Natural killer cell (primary cell): ENCODE measurements at regions not wholly inside any gene's neighbourhood (a gene's known extent, or its start where the extent isn't known, plus 50 kb on each side); places are given as distances from the start of the nearest gene placed in this dataset.

Source experiments
- ATAC-seq, 3 donors: fragments of 150-1000 bp in 2 of 3; fragments of 200-7000 bp in 1 of 3; cut with Tn5 transposase; 1 replicate in 1 of 3; 2 replicates in 2 of 3; pipeline ENCODE4 v1.10.0; 2021; ENCODE audit warnings: mild to moderate bottlenecking in 2 of 3, moderate library complexity in 2 of 3
- DNase-seq, 2 donors: peaks; one replicate each; pipeline versions ENCODE4 v3.0.0 to v3.0.0-alpha.2; 2013 to 2021; ENCODE audit warnings: mixed read lengths in 1 of 2
- H3K27ac ChIP-seq: one replicate; pipeline ENCODE4 v1.5.1; 2013; ENCODE audit warnings: mild to moderate bottlenecking, low read length
- H3K27me3 ChIP-seq: one replicate; pipeline ENCODE4 v1.6.1; 2013; ENCODE audit warnings: low read length; ENCODE audit not compliant: control insufficient read depth, insufficient read depth
- H3K36me3 ChIP-seq: one replicate; pipeline ENCODE4 v1.6.1; 2013; ENCODE audit warnings: low read length; ENCODE audit not compliant: control insufficient read depth, insufficient read depth
- H3K4me1 ChIP-seq: one replicate; pipeline ENCODE4 v1.6.1; 2013; ENCODE audit warnings: low read length; ENCODE audit not compliant: control insufficient read depth, insufficient read depth
- H3K4me3 ChIP-seq: one replicate; pipeline ENCODE4 v1.5.1; 2013; ENCODE audit warnings: low read length
- H3K9me3 ChIP-seq: one replicate; pipeline ENCODE4 v1.6.1; 2013; ENCODE audit warnings: low read length; ENCODE audit not compliant: control insufficient read depth, insufficient read depth
- H3K27ac Mint-ChIP-seq, 2 donors: one replicate each; pipeline ENCODE4 v1.8.0; 2022; ENCODE audit warnings: mild to moderate bottlenecking in 2 of 2, mixed read lengths in 2 of 2, moderate library complexity in 1 of 2
- H3K27me3 Mint-ChIP-seq, 2 donors: one replicate each; pipeline ENCODE4 v1.8.0; 2022; ENCODE audit warnings: low read depth in 2 of 2, mixed read lengths in 2 of 2
- H3K36me3 Mint-ChIP-seq: one replicate; pipeline ENCODE4 v1.8.0; 2022; ENCODE audit warnings: mixed read lengths
- H3K4me1 Mint-ChIP-seq, 2 donors: one replicate each; pipeline ENCODE4 v1.8.0; 2022; ENCODE audit warnings: mixed read lengths in 2 of 2
- H3K4me3 Mint-ChIP-seq: one replicate; pipeline ENCODE4 v1.8.0; 2022; ENCODE audit warnings: mild to moderate bottlenecking, moderate library complexity, mixed read lengths
- H3K9me3 Mint-ChIP-seq, 2 donors: one replicate each; pipeline ENCODE4 v1.8.0; 2022; ENCODE audit warnings: mixed read lengths in 2 of 2
- CTCF ChIP-seq: fragments of 200-600 bp; IDR thresholded peaks from one replicate; pipeline ENCODE4 v1.8.0; 2022; ENCODE audit warnings: antibody characterized with exemption
- WGBS: methylation state at CpG from one replicate; pipeline ENCODE4 v1.1.7; 2013; ENCODE audit warnings: missing lambda C conversion rate; ENCODE audit not compliant: insufficient coverage; 5-methylcytosine and 5-hydroxymethylcytosine counted together
- intact Hi-C: fragments of 100-400 bp; cut with micrococcal nuclease; formaldehyde crosslinking; loops from one replicate; pipeline ENCODE4 v1.14.2; 2022

GRCh38 chr2:71962911-71963694 is 184.6 kb downstream of the CYP26B1 start:
- Histone ChIP-seq H3K4me3 (no peak overlapping the region), H3K4me1 (no peaks in the 10 kb centered on the region), H3K36me3 (no peaks in the 10 kb centered on the region), H3K9me3 (no peaks in the 10 kb centered on the region), H3K27ac (no peak overlapping the region), H3K27me3 (no peaks in the 10 kb centered on the region)
- peaks cover 0 to 2% of the 10 kb centered on the region in 2 donors for H3K9me3 Mint-ChIP-seq
- TF ChIP-seq CTCF = no peak
- DNase-seq (no peak), ATAC-seq (no peak)
- no peaks in the 10 kb centered on the region for H3K36me3 Mint-ChIP-seq
- intact Hi-C loops = no loop called here
- 51% methylated on average over 10 of the region's 10 CpGs for WGBS
- no peak overlapping the region for H3K4me3 Mint-ChIP-seq
- no peaks in the 10 kb centered on the region for H3K4me1 Mint-ChIP-seq
- no peak overlapping the region for H3K27ac Mint-ChIP-seq
- peaks cover 0 to 2% of the 10 kb centered on the region in 2 donors for H3K27me3 Mint-ChIP-seq

- no peaks in the 10 kb centered on the region for H3K27me3 ChIP-seq
- ATAC-seq = no peak
- intact Hi-C loops = no loop called here
- no peaks in the 10 kb centered on the region for H3K4me1 ChIP-seq
- no peaks in the 10 kb centered on the region for H3K9me3 ChIP-seq
- no peak for TF ChIP-seq CTCF
- WGBS = 66% methylated on average over 2 of the region's 3 CpGs
- no peaks in the 10 kb centered on the region for H3K36me3 Mint-ChIP-seq
- no peak overlapping the region for H3K4me3 ChIP-seq
- H3K9me3 Mint-ChIP-seq = peaks cover 0 to 3% of the 10 kb centered on the region in 2 donors
- peaks cover 0 to 2% of the 10 kb centered on the region in 2 donors for H3K27me3 Mint-ChIP-seq
- no peak overlapping the region for H3K27ac ChIP-seq
- H3K36me3 ChIP-seq = no peaks in the 10 kb centered on the region
- H3K27ac Mint-ChIP-seq = no peak overlapping the region
- H3K4me1 Mint-ChIP-seq = no peaks in the 10 kb centered on the region
- H3K4me3 Mint-ChIP-seq = no peak overlapping the region
- no peak for DNase-seq
Observed at GRCh38 chr2:71962350-71962749, 185.3 kb downstream of the CYP26B1 start.

- ATAC-seq (no peak), DNase-seq (no peak)
- Mint-ChIP-seq H3K27me3 (peaks cover 0 to 2% of the 10 kb centered on the region in 2 donors), H3K4me3 (no peak overlapping the region), H3K27ac (no peak overlapping the region), H3K9me3 (peaks cover 0 to 3% of the 10 kb centered on the region in 2 donors), H3K36me3 (no peaks in the 10 kb centered on the region), H3K4me1 (no peaks in the 10 kb centered on the region)
- no peaks in the 10 kb centered on the region for H3K9me3 ChIP-seq
- no peaks in the 10 kb centered on the region for H3K36me3 ChIP-seq
- intact Hi-C loops = no loop called here
- no peak overlapping the region for H3K27ac ChIP-seq
- TF ChIP-seq CTCF = no peak
- H3K27me3 ChIP-seq = no peaks in the 10 kb centered on the region
- no peak overlapping the region for H3K4me3 ChIP-seq
- 88% methylated on average over 5 of the region's 5 CpGs for WGBS
- H3K4me1 ChIP-seq = no peaks in the 10 kb centered on the region
Observed at GRCh38 chr2:71961289-71962027, 186.2 kb downstream of the CYP26B1 start.
